Left ventricle myocardium inferior (tissue), 1 donor: ENCODE measurements at regions not wholly inside any gene's neighbourhood (a gene's known extent, or its start where the extent isn't known, plus 50 kb on each side); places are given as distances from the start of the nearest gene placed in this dataset.

Experiments used
- DNase-seq: peaks from one replicate; pipeline ENCODE4 v3.0.0-alpha.2; 2020
- H3K27ac ChIP-seq: fragments of 200-600 bp; replicated peaks from 2 replicates; pipeline ENCODE4 v1.8.0; 2021
- H3K27me3 ChIP-seq: fragments of 200-600 bp; 2 replicates; pipeline ENCODE4 v1.8.0; 2021; ENCODE audit warnings: low read depth
- H3K36me3 ChIP-seq: fragments of 200-600 bp; 2 replicates; pipeline ENCODE4 v1.8.0; 2021
- H3K4me1 ChIP-seq: fragments of 200-600 bp; 2 replicates; pipeline ENCODE4 v1.8.0; 2021
- H3K4me3 ChIP-seq: fragments of 200-600 bp; 2 replicates; pipeline ENCODE4 v1.8.0; 2021; ENCODE audit warnings: mild to moderate bottlenecking, moderate library complexity
- H3K9me3 ChIP-seq: fragments of 200-600 bp; replicated peaks from 2 replicates; pipeline ENCODE4 v1.8.0; 2021
- intact Hi-C: fragments of 100-400 bp; cut with micrococcal nuclease; formaldehyde crosslinking; loops from one replicate; pipeline ENCODE4 v1.11.0; 2022
- TF ChIP-seq, protein P1 (sequence below): fragments of 200-600 bp; IDR thresholded peaks from 2 replicates; pipeline ENCODE4 v1.8.0; 2021; ENCODE audit warnings: antibody characterized with exemption, mild to moderate bottlenecking, borderline replicate concordance
- donor health status: DM: no; HTN: yes; CAD: no; lungs with severe emphysema.

DNA sequence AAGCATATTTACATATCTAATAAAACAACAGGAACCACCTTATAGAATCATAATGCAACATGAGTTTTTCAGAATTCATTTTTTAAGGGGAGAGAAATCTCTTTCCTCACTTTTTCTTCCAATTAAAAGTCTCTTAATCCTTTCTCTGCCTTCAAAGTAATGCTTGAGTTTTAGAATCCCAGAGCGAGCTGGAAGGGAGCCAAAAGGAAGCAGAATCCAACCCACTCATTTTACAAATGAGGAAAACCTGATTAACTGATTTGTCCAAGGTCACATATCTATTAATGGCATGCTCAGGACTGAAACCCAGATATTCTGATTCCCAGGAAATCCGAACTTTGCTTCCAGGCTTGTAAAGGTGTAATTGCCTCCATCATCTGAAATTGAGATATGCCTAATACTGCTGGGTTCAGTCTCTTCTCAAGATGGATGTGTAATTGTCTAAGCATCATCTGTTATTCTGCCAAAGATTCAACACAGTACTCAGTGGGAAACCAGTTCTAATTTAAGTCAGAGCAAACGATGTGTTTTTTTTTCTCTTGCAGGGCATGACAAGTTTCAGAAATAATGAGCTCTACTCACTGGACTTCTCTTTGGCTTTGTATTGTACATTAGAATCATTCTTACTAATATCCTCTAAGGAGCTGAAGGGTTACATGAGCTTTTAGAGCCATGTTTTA, 481.4 kb upstream of the CFAP20DC start:
- no peak for DNase-seq
- Histone ChIP-seq H3K27me3 (no peaks in the 10 kb centered on the region), H3K4me3 (no peak overlapping the region), H3K36me3 (no peaks in the 10 kb centered on the region), H3K4me1 (peaks cover 13% of the 10 kb centered on the region), H3K9me3 (no peaks in the 10 kb centered on the region), H3K27ac (no peak overlapping the region)
- intact Hi-C loops, result no loop called here
- TF ChIP-seq, protein P1, sequence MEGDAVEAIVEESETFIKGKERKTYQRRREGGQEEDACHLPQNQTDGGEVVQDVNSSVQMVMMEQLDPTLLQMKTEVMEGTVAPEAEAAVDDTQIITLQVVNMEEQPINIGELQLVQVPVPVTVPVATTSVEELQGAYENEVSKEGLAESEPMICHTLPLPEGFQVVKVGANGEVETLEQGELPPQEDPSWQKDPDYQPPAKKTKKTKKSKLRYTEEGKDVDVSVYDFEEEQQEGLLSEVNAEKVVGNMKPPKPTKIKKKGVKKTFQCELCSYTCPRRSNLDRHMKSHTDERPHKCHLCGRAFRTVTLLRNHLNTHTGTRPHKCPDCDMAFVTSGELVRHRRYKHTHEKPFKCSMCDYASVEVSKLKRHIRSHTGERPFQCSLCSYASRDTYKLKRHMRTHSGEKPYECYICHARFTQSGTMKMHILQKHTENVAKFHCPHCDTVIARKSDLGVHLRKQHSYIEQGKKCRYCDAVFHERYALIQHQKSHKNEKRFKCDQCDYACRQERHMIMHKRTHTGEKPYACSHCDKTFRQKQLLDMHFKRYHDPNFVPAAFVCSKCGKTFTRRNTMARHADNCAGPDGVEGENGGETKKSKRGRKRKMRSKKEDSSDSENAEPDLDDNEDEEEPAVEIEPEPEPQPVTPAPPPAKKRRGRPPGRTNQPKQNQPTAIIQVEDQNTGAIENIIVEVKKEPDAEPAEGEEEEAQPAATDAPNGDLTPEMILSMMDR, result no peak

DNA sequence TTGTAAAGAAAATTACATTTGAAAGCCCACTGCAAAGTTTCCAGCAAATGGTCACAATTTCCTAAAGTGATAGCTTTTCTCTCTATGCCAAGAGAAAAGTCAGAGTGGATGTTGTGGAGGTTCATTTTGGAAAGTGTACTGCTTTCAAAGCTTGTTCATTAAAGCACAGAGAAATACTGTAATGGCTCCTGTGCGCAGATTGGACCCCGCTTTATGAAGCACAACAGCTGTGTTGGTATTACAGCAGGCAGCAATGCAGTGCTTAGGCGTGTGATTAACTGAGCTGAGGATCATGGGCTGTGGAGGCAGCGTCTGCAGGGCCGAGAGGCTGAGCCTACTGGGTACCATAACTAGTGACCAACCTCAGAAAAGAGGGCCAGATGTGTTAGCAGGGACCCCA, 478.4 kb upstream of the CFAP20DC start:
- H3K27ac ChIP-seq, result no peak overlapping the region
- no peak overlapping the region for H3K4me3 ChIP-seq
- H3K36me3 ChIP-seq, result no peaks in the 10 kb centered on the region
- H3K4me1 ChIP-seq, result no peaks in the 10 kb centered on the region
- TF ChIP-seq, protein P1, result no peak
- DNase-seq, result no peak
- H3K9me3 ChIP-seq, result no peaks in the 10 kb centered on the region
- intact Hi-C loops, result no loop called here
- H3K27me3 ChIP-seq, result peaks cover 5% of the 10 kb centered on the region

DNA sequence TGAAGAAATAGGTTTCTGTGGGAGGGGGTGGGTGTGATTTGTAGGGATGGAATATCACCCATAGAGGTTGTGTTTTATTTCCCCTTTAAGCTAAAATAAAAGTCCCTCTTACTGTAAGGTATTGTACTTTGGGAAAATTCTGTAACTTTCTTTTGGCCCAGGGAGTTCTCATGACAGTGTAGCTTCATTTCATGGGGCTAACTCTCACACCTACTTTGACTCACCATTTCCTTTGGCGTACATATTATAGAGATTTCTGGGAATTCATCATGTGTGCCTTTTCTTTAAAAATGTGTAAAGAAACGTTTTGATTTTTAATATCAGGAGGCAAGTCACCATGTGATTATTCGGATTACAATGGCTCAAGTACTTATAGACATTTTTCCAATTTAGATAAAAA, 477.7 kb upstream of the CFAP20DC start:
- Histone ChIP-seq H3K4me3 (no peak overlapping the region), H3K9me3 (no peaks in the 10 kb centered on the region), H3K27ac (no peak overlapping the region), H3K4me1 (no peaks in the 10 kb centered on the region), H3K36me3 (no peaks in the 10 kb centered on the region), H3K27me3 (peaks cover 5% of the 10 kb centered on the region)
- DNase-seq, result no peak
- TF ChIP-seq, protein P1, result no peak
- intact Hi-C loops, result no loop called here

DNA sequence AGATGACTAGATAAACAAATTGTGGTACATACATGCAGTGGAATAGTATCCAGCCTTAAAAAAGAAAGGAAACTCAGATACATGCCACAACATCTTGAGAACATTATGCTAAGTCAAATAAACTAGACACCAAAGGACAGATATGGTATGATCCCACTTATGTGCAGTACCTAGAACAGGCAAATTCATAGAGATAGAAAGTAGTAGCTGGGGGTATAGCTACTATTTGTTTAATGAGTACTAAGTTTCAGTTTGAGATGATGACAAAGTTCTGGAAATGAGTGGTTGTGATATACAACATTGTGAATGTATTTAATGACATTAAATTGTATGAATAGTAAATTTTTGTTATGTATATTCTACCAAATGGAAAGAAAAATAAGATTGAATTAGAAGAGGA, 477.2 kb upstream of the CFAP20DC start:
- Histone ChIP-seq H3K9me3 (no peaks in the 10 kb centered on the region), H3K36me3 (no peaks in the 10 kb centered on the region), H3K27me3 (peaks cover 5% of the 10 kb centered on the region), H3K27ac (no peak overlapping the region), H3K4me3 (no peak overlapping the region), H3K4me1 (no peaks in the 10 kb centered on the region)
- DNase-seq, result no peak
- intact Hi-C loops, result no loop called here
- TF ChIP-seq, protein P1, result no peak

DNA sequence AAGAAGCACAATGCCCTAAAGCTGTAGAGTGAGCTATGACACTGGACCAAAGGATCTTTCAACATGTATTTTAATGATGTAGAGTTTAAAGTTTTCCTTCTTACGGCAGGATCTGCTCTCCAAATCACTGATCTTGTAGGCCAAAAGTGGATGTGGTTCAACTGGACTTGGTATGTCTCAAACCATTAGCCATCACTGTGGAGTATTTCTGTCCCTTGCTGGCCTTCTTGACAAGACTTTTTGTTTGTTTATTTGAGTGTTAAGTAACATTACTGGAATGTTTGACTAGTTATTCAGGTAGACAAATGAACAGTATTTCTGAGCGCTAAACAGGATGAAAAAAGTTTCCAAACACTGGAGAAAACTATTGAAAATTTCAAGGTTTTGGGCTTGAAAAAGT, 472.7 kb upstream of the CFAP20DC start:
- Histone ChIP-seq H3K9me3 (no peaks in the 10 kb centered on the region), H3K27me3 (peaks cover 5% of the 10 kb centered on the region), H3K4me1 (no peaks in the 10 kb centered on the region), H3K36me3 (no peaks in the 10 kb centered on the region), H3K4me3 (no peak overlapping the region), H3K27ac (no peak overlapping the region)
- TF ChIP-seq, protein P1, result no peak
- no peak for DNase-seq
- intact Hi-C loops, result no loop called here
